GM12864 (cell line): ENCODE measurements at regions not wholly inside any gene's neighbourhood (a gene's known extent, or its start where the extent isn't known, plus 50 kb on each side); places are given as distances from the start of the nearest gene placed in this dataset.
A peak's percentile ranks its signal among the peaks of the same experiment; 100 is the strongest.

Experiments
- DNase-seq: peaks from one replicate; pipeline ENCODE4 v3.0.0-alpha.2; 2011; ENCODE audit warnings: low read depth
- H3K4me3 ChIP-seq: 2 replicates; pipeline ENCODE4 v1.5.1; 2011; ENCODE audit warnings: mild to moderate bottlenecking, low read depth, low read length, control low read depth
- CTCF ChIP-seq: IDR thresholded peaks from 2 replicates; pipeline ENCODE4 v1.5.1; 2011; ENCODE audit warnings: low read depth, mild to moderate bottlenecking, moderate library complexity, low read length, control low read depth, inconsistent platforms; ENCODE audit errors: missing control alignments

- H3K4me3 ChIP-seq, result no peak overlapping the region
- peak; percentile 77 for TF ChIP-seq CTCF
- DNase-seq, result peak; percentile 19
Observed at GRCh38 chr18:21179590-21180220, 62.3 kb upstream of the GREB1L start.

- DNase-seq, result no peak
- no peak overlapping the region for H3K4me3 ChIP-seq
- TF ChIP-seq CTCF, result no peak
Observed at GRCh38 chr18:21180588-21180987, 61.4 kb upstream of the GREB1L start.

GRCh38 chr18:21181766-21182165, 60.3 kb upstream of the GREB1L start:
- no peak for TF ChIP-seq CTCF
- no peak overlapping the region for H3K4me3 ChIP-seq
- DNase-seq, result no peak

- H3K4me3 ChIP-seq, result no peak overlapping the region
- no peak for DNase-seq
- no peak for TF ChIP-seq CTCF
Observed at GRCh38 chr18:21183670-21184069, 58.4 kb upstream of the GREB1L start.

GRCh38 chr18:21184396-21184996, 57.5 kb upstream of the GREB1L start:
- DNase-seq, result no peak
- no peak overlapping the region for H3K4me3 ChIP-seq
- no peak for TF ChIP-seq CTCF

- DNase-seq, result no peak
- TF ChIP-seq CTCF, result no peak
- H3K4me3 ChIP-seq, result no peak overlapping the region
Observed at GRCh38 chr18:21187886-21188285, 54.1 kb upstream of the GREB1L start.
